B cell (primary cell): ENCODE measurements at regions not wholly inside any gene's neighbourhood (a gene's known extent, or its start where the extent isn't known, plus 50 kb on each side); places are given as distances from the start of the nearest gene placed in this dataset.

ENCODE experiments used
- ATAC-seq: fragments of 200-7000 bp; cut with Tn5 transposase; one replicate; pipeline ENCODE4 v1.10.0; 2021; ENCODE audit warnings: low read depth, mild to moderate bottlenecking, moderate number of reproducible peaks, moderate library complexity
- CTCF ChIA-PET: fragments of 350-600 bp; sonication (Branson Sonifier 250); formaldehyde crosslinking; loops from one replicate; lab custom pipeline; 2021; ENCODE audit warnings: antibody characterized with exemption, inconsistent platforms; lab: Charles Lee
- POLR2A ChIA-PET: fragments of 350-600 bp; sonication (Branson Sonifier 250); formaldehyde crosslinking; loops from one replicate; lab custom pipeline; 2021; ENCODE audit warnings: antibody characterized with exemption; lab: Charles Lee
- DNase-seq: peaks from one replicate; pipeline ENCODE4 v3.0.0; 2013
- H2AFZ ChIP-seq: 2 replicates; pipeline ENCODE4 v1.6.1; 2012; ENCODE audit warnings: mild to moderate bottlenecking, low read depth, low read length; ENCODE audit not compliant: insufficient read depth, poor library complexity, severe bottlenecking
- H3K27ac ChIP-seq, 2 donors: 1 replicate in 1 of 2; 2 replicates in 1 of 2; pipeline ENCODE4 v1.5.1; 2012 to 2013; ENCODE audit warnings: low read length in 2 of 2, mild to moderate bottlenecking in 2 of 2, moderate library complexity in 1 of 2
- H3K27me3 ChIP-seq, 4 experiments: fragments of 200-600 bp in 1 of 4; sonication (generic) in 1 of 4; replicated peaks in 1 of 4; 1 replicate in 2 of 4; 2 replicates in 2 of 4; pipeline versions ENCODE4 v1.6.1 to v1.7.0; 2013 to 2016; ENCODE audit warnings: low read length in 3 of 4, mild to moderate bottlenecking in 2 of 4, mixed read lengths in 1 of 4, moderate library complexity in 1 of 4; ENCODE audit not compliant: insufficient read depth in 4 of 4, control insufficient read depth in 3 of 4; ENCODE audit errors: control extremely low read depth in 1 of 4
- H3K36me3 ChIP-seq, 2 experiments: replicated peaks in 1 of 2; 1 replicate in 1 of 2; 2 replicates in 1 of 2; pipeline versions ENCODE4 v1.6.1 to v1.7.1; 2013; ENCODE audit warnings: low read length in 1 of 2; ENCODE audit not compliant: insufficient read depth in 2 of 2, control insufficient read depth in 1 of 2; ENCODE audit errors: control extremely low read depth in 1 of 2, extremely low read depth in 1 of 2
- H3K4me1 ChIP-seq, 2 donors: fragments of 200-600 bp in 1 of 2; sonication (generic) in 1 of 2; 1 replicate in 1 of 2; 2 replicates in 1 of 2; pipeline versions ENCODE4 v1.5.1 to v1.6.1; 2013 to 2017; ENCODE audit warnings: low read length in 2 of 2; ENCODE audit not compliant: control insufficient read depth in 2 of 2, insufficient read depth in 2 of 2
- H3K4me2 ChIP-seq: replicated peaks from 2 replicates; pipeline ENCODE3; 2012; ENCODE audit warnings: mild to moderate bottlenecking, low read depth, low read length; ENCODE audit not compliant: poor library complexity, severe bottlenecking
- H3K4me3 ChIP-seq, 5 experiments: fragments of 200-600 bp in 1 of 5; sonication (generic) in 1 of 5; 1 replicate in 3 of 5; 2 replicates in 2 of 5; pipeline versions ENCODE4 v1.5.1 to v1.7.0; 2011 to 2016; ENCODE audit warnings: low read length in 4 of 5, mild to moderate bottlenecking in 4 of 5, low read depth in 2 of 5, control low read depth in 1 of 5, moderate library complexity in 1 of 5; ENCODE audit not compliant: insufficient read depth in 1 of 5; ENCODE audit errors: control extremely low read depth in 1 of 5, extremely low read depth in 1 of 5
- H3K79me2 ChIP-seq: fragments of 200-600 bp; sonication (generic); one replicate; pipeline ENCODE4 v1.6.0; 2016; ENCODE audit warnings: low read length; ENCODE audit not compliant: control insufficient read depth, insufficient read depth
- H3K9ac ChIP-seq: fragments of 200-600 bp; sonication (generic); 2 replicates; pipeline ENCODE4 v1.6.1; 2017; ENCODE audit warnings: mild to moderate bottlenecking, low read length, moderate library complexity
- H3K9me3 ChIP-seq, 3 donors: one replicate each; pipeline versions ENCODE4 v1.6.1 to v1.7.1; 2013; ENCODE audit warnings: low read length in 2 of 3; ENCODE audit not compliant: control insufficient read depth in 2 of 3, insufficient read depth in 1 of 3; ENCODE audit errors: control extremely low read depth in 1 of 3
- H4K20me1 ChIP-seq: 2 replicates; pipeline ENCODE4 v1.6.0; 2012; ENCODE audit warnings: mild to moderate bottlenecking, low read length; ENCODE audit not compliant: insufficient read depth, control insufficient read depth, poor library complexity, severe bottlenecking
- H3K27ac Mint-ChIP-seq: one replicate; pipeline ENCODE4 v1.8.0; 2021; ENCODE audit warnings: mixed read lengths
- H3K27me3 Mint-ChIP-seq: one replicate; pipeline ENCODE4 v1.8.0; 2021; ENCODE audit warnings: mixed read lengths
- H3K4me1 Mint-ChIP-seq: one replicate; pipeline ENCODE4 v1.8.0; 2021; ENCODE audit warnings: mixed read lengths
- H3K4me3 Mint-ChIP-seq: one replicate; pipeline ENCODE4 v1.8.0; 2021; ENCODE audit warnings: mixed read lengths
- H3K9me3 Mint-ChIP-seq: one replicate; pipeline ENCODE4 v1.8.0; 2022; ENCODE audit warnings: mixed read lengths; ENCODE audit not compliant: insufficient read depth
- CTCF ChIP-seq: fragments of 200-600 bp; IDR thresholded peaks from one replicate; pipeline ENCODE4 v1.8.0; 2022; ENCODE audit warnings: antibody characterized with exemption, mild to moderate bottlenecking
- EZH2 ChIP-seq: IDR thresholded peaks from 2 replicates; pipeline ENCODE4 v1.6.1; 2012; ENCODE audit warnings: borderline replicate concordance, low read depth, mild to moderate bottlenecking, moderate library complexity, low read length; ENCODE audit not compliant: insufficient read depth, poor library complexity, severe bottlenecking
- WGBS: methylation state at CpG from one replicate; pipeline ENCODE4 v1.1.5; 2013; ENCODE audit warnings: missing lambda C conversion rate; ENCODE audit not compliant: insufficient coverage; 5-methylcytosine and 5-hydroxymethylcytosine counted together
- intact Hi-C: fragments of 100-400 bp; cut with micrococcal nuclease; formaldehyde crosslinking; loops from one replicate; pipeline ENCODE4 v1.10.0; 2022

GRCh38 chr9:104025945-104026344 lies 68.2 kb upstream of the SMC2 start:
- H3K27me3 Mint-ChIP-seq = no peaks in the 10 kb centered on the region
- intact Hi-C loops = no loop called here
- H3K4me3 Mint-ChIP-seq = no peak overlapping the region
- WGBS = 100% methylated on average over 1 of the region's 2 CpGs
- no peak overlapping the region for H3K4me2 ChIP-seq
- no peak overlapping the region for H3K9ac ChIP-seq
- no peaks in the 10 kb centered on the region for H3K4me1 ChIP-seq
- ATAC-seq (no peak), DNase-seq (no peak)
- no peaks in the 10 kb centered on the region for H3K27me3 ChIP-seq
- H3K27ac Mint-ChIP-seq = no peak overlapping the region
- POLR2A ChIA-PET = no interaction called here
- no peaks in the 10 kb centered on the region for H3K9me3 ChIP-seq
- H3K79me2 ChIP-seq = no peaks in the 10 kb centered on the region
- no peak overlapping the region for H3K27ac ChIP-seq
- CTCF ChIA-PET = no interaction called here
- no peak overlapping the region for H2AFZ ChIP-seq
- H4K20me1 ChIP-seq = no peaks in the 10 kb centered on the region
- H3K36me3 ChIP-seq = no peaks in the 10 kb centered on the region
- TF ChIP-seq EZH2 (no peak), CTCF (no peak)
- no peaks in the 10 kb centered on the region for H3K9me3 Mint-ChIP-seq
- H3K4me3 ChIP-seq = no peak overlapping the region
- peaks cover 9% of the 10 kb centered on the region for H3K4me1 Mint-ChIP-seq

- H3K4me1 ChIP-seq = no peaks in the 10 kb centered on the region
- Mint-ChIP-seq H3K4me1 (peaks cover 9% of the 10 kb centered on the region), H3K9me3 (no peaks in the 10 kb centered on the region), H3K27ac (no peak overlapping the region), H3K4me3 (no peak overlapping the region), H3K27me3 (no peaks in the 10 kb centered on the region)
- intact Hi-C loops = no loop called here
- no peak overlapping the region for H3K4me3 ChIP-seq
- no peaks in the 10 kb centered on the region for H3K9me3 ChIP-seq
- CTCF ChIA-PET = no interaction called here
- no peak overlapping the region for H3K4me2 ChIP-seq
- H3K27me3 ChIP-seq = no peaks in the 10 kb centered on the region
- no peaks in the 10 kb centered on the region for H3K36me3 ChIP-seq
- H3K79me2 ChIP-seq = no peaks in the 10 kb centered on the region
- WGBS = 18% methylated on average over 5 of the region's 5 CpGs
- no peaks in the 10 kb centered on the region for H4K20me1 ChIP-seq
- no peak overlapping the region for H3K27ac ChIP-seq
- no peak for DNase-seq
- ATAC-seq = no peak
- H3K9ac ChIP-seq = no peak overlapping the region
- TF ChIP-seq CTCF = no peak
- no peak for TF ChIP-seq EZH2
- POLR2A ChIA-PET = no interaction called here
- peak overlapping the region; percentile 48 for H2AFZ ChIP-seq
These were observed 66.8 kb upstream of the SMC2 start for GRCh38 chr9:104027295-104027694.
